A673 (cell line): ENCODE measurements at regions not wholly inside any gene's neighbourhood (a gene's known extent, or its start where the extent isn't known, plus 50 kb on each side); places are given as distances from the start of the nearest gene placed in this dataset.
A peak's percentile ranks its signal among the peaks of the same experiment; 100 is the strongest.

Experiments
- BruUV-seq: library from RNA; stranded (reverse); fragments of 400-500 nt; replicated peaks from 2 replicates; lab custom pipeline; 2021; lab: Mats Ljungman, UMichigan
- CTCF ChIA-PET: fragments of 300-600 bp; sonication (Branson Sonifier 250); formaldehyde crosslinking; loops from one replicate; lab custom pipeline; 2022; ENCODE audit warnings: antibody characterized with exemption; lab: Charles Lee
- POLR2A ChIA-PET: fragments of 300-600 bp; sonication (Branson Sonifier 250); formaldehyde crosslinking; loops from one replicate; lab custom pipeline; 2022; ENCODE audit warnings: antibody characterized with exemption; ENCODE audit not compliant: low non-redundant PET; lab: Charles Lee
- DNase-seq: peaks from one replicate; pipeline ENCODE4 v3.0.0-alpha.2; 2015; ENCODE audit warnings: low spot score
- H3K27ac ChIP-seq: fragments of 200-600 bp; sonication (generic); 2 replicates; pipeline ENCODE4 v1.5.1; 2016; ENCODE audit warnings: mixed run types, low read depth, mild to moderate bottlenecking, mixed read lengths, antibody characterized with exemption, low read length; ENCODE audit not compliant: poor library complexity, severe bottlenecking
- H3K27me3 ChIP-seq: fragments of 200-600 bp; sonication (generic); replicated peaks from 2 replicates; pipeline ENCODE4 v1.6.1; 2017; ENCODE audit warnings: mixed run types, low read depth, mild to moderate bottlenecking, mixed read lengths, antibody characterized with exemption, low read length; ENCODE audit not compliant: insufficient read depth, poor library complexity
- H3K36me3 ChIP-seq: fragments of 200-600 bp; sonication (generic); 2 replicates; pipeline ENCODE4 v1.6.1; 2016; ENCODE audit warnings: mixed run types, mild to moderate bottlenecking, mixed read lengths, antibody characterized with exemption, low read length; ENCODE audit not compliant: insufficient read depth, poor library complexity, severe bottlenecking
- H3K4me1 ChIP-seq: fragments of 200-600 bp; sonication (generic); 2 replicates; pipeline ENCODE4 v1.6.1; 2017; ENCODE audit warnings: mixed run types, mild to moderate bottlenecking, mixed read lengths, antibody characterized with exemption, low read length; ENCODE audit not compliant: insufficient read depth, poor library complexity, severe bottlenecking
- H3K4me3 ChIP-seq: fragments of 200-600 bp; sonication (generic); 2 replicates; pipeline ENCODE4 v1.5.1; 2016; ENCODE audit warnings: low read depth, mixed run types, mild to moderate bottlenecking, mixed read lengths, low read length; ENCODE audit not compliant: poor library complexity, severe bottlenecking
- H3K9me3 ChIP-seq: fragments of 200-600 bp; sonication (generic); 2 replicates; pipeline ENCODE4 v1.6.1; 2016; ENCODE audit warnings: mixed run types, low read depth, mild to moderate bottlenecking, mixed read lengths, antibody characterized with exemption, low read length; ENCODE audit not compliant: poor library complexity, severe bottlenecking
- CTCF ChIP-seq: fragments of 300-800, 200-600 bp; sonication (generic); conservative IDR thresholded peaks from 2 replicates; pipeline ENCODE4 v1.5.1; 2017; ENCODE audit warnings: low read depth, mild to moderate bottlenecking, antibody characterized with exemption, low read length, moderate library complexity, mixed read lengths
- EZH2 ChIP-seq: fragments of 200-600 bp; sonication (generic); IDR thresholded peaks from 2 replicates; pipeline ENCODE4 v1.6.1; 2017; ENCODE audit warnings: borderline replicate concordance, low read depth, mild to moderate bottlenecking, mixed read lengths, antibody characterized with exemption, low read length; ENCODE audit not compliant: poor library complexity, severe bottlenecking
- intact Hi-C: fragments of 100-400 bp; cut with micrococcal nuclease; formaldehyde crosslinking; loops from one replicate; pipeline ENCODE4 v1.10.0; 2022; ENCODE audit not compliant: unreplicated experiment

DNA sequence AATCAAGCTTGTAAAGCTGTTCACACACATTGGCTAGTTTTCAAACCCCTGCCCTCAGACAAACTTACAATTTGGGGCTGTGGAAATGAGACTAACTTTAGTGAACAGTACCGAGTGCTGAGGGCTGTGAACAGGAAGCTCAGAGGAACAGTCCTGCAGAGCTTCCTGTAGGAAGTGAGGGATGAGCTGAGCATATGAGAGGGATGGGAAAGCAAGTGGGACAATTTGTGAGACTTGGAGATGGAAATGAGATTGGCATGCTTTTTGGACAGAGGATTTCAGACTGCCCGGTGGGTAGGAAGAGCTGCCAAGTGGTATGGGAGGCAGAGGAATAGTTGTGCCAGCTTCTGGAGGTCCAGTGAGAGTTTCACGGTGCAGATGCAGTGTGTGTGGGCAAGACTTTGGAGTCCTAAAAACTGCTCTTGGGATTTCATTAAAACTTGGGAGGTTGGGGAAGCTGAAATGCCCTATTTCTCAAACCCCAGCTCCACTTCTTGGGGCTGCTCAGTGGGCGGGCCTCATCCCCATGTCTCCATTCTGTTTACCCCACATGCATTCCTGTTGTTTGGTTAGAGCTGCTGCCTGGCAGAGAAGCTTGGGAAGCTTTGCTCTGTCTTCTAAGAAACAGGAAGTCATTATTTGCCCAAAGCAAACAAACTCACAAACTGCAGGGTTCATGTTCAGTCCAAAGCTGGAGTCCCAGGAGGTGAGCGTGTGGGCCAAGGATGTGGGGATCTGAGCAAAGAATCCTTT, 267.5 kb downstream of the ZSWIM6 start:
- ChIA-PET CTCF (no interaction called here), POLR2A (no interaction called here)
- no peaks in the 10 kb centered on the region for H3K36me3 ChIP-seq
- no peak overlapping the region for H3K27ac ChIP-seq
- H3K4me3 ChIP-seq = no peak overlapping the region
- BruUV-seq = no TSS peak
- H3K9me3 ChIP-seq = no peaks in the 10 kb centered on the region
- intact Hi-C loops = no loop called here
- no peaks in the 10 kb centered on the region for H3K4me1 ChIP-seq
- peak; percentile 24 for DNase-seq
- H3K27me3 ChIP-seq = no peaks in the 10 kb centered on the region
- TF ChIP-seq CTCF (no peak), EZH2 (no peak)

- H3K4me1 ChIP-seq = no peaks in the 10 kb centered on the region
- H3K36me3 ChIP-seq = no peaks in the 10 kb centered on the region
- BruUV-seq = no TSS peak
- no peaks in the 10 kb centered on the region for H3K9me3 ChIP-seq
- TF ChIP-seq EZH2 = no peak
- no peak for TF ChIP-seq CTCF
- ChIA-PET CTCF (no interaction called here), POLR2A (no interaction called here)
- intact Hi-C loops = no loop called here
- no peak overlapping the region for H3K27ac ChIP-seq
- H3K4me3 ChIP-seq = no peak overlapping the region
- H3K27me3 ChIP-seq = no peaks in the 10 kb centered on the region
- no peak for DNase-seq
Observed at GRCh38 chr5:61600123-61600444, 268.0 kb downstream of the ZSWIM6 start.

DNA sequence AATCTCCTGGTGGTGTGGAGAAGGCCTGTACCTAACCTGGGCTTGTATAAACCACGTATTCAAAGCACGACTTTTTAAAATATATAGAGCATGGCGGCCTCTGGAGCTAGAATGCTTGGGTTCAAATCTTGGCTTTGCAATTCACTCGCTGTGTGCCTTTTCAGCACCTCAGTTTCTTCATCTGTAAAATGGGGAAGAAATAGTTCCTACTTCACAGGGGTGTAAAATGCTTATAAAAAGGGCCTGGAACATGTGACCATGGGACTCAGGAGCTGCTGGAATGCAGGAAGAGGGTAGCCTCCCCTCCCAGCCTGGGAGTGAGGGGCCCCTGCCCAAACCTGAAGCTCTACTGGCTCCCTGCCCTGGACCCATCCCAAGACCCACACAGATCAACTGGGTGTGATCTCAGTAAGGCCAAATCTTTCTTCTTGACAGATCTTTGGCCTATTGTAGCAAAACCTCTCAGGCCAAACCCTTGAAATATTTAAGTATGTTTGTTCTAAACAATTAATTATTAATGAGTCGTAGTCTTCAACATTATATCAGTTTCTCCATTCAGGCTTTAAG, 269.0 kb downstream of the ZSWIM6 start:
- Histone ChIP-seq H3K27ac (no peak overlapping the region), H3K4me3 (no peak overlapping the region), H3K27me3 (no peaks in the 10 kb centered on the region), H3K36me3 (no peaks in the 10 kb centered on the region), H3K4me1 (no peaks in the 10 kb centered on the region), H3K9me3 (no peaks in the 10 kb centered on the region)
- no peak for DNase-seq
- POLR2A ChIA-PET = no interaction called here
- BruUV-seq = no TSS peak
- TF ChIP-seq CTCF (no peak), EZH2 (no peak)
- intact Hi-C loops = no loop called here
- CTCF ChIA-PET = no interaction called here
